Activated naive CD4-positive, alpha-beta T cell treated with Interleukin-2 at 50 U/mL for 16 hours (primary cell): ENCODE measurements at regions not wholly inside any gene's neighbourhood (a gene's known extent, or its start where the extent isn't known, plus 50 kb on each side); places are given as distances from the start of the nearest gene placed in this dataset.

Source experiments
- DNase-seq: peaks from one replicate; pipeline ENCODE4 v3.0.0-alpha.2; 2020

- no peak for DNase-seq
Observed at GRCh38 chr10:3364768-3365480, 192.3 kb upstream of the PITRM1 start.

- DNase-seq, result no peak
Observed at GRCh38 chr10:3363311-3364045, 190.9 kb upstream of the PITRM1 start.

GRCh38 chr10:3362394-3362793 is 189.8 kb upstream of the PITRM1 start:
- DNase-seq, result no peak

GRCh38 chr10:3361640-3362039 is 189.1 kb upstream of the PITRM1 start:
- no peak for DNase-seq

- no peak for DNase-seq
Observed at GRCh38 chr10:3357737-3358136, 185.2 kb upstream of the PITRM1 start.

- DNase-seq, result no peak
Observed at GRCh38 chr10:3355536-3355935, 183.0 kb upstream of the PITRM1 start.

- no peak for DNase-seq
Observed at GRCh38 chr10:3354174-3354900, 181.8 kb upstream of the PITRM1 start.

GRCh38 chr10:3353235-3353634 is 180.7 kb upstream of the PITRM1 start:
- DNase-seq, result no peak

GRCh38 chr10:3350617-3351258 is 178.2 kb upstream of the PITRM1 start:
- no peak for DNase-seq

GRCh38 chr10:3350205-3350604 is 177.6 kb upstream of the PITRM1 start:
- no peak for DNase-seq

GRCh38 chr10:3348564-3348963 is 176.0 kb upstream of the PITRM1 start:
- DNase-seq, result no peak

GRCh38 chr10:3347413-3348182 is 175.0 kb upstream of the PITRM1 start:
- DNase-seq, result no peak

GRCh38 chr10:3346851-3347250 is 174.3 kb upstream of the PITRM1 start:
- DNase-seq, result no peak

- DNase-seq, result no peak
Observed at GRCh38 chr10:3342771-3343170, 170.2 kb upstream of the PITRM1 start.

- DNase-seq, result no peak
Observed at GRCh38 chr10:3340127-3340730, 167.6 kb upstream of the PITRM1 start.

- DNase-seq, result no peak
Observed at GRCh38 chr10:3339531-3339950, 167.0 kb upstream of the PITRM1 start.

GRCh38 chr10:3339121-3339520 is 166.5 kb upstream of the PITRM1 start:
- DNase-seq, result no peak

- no peak for DNase-seq
Observed at GRCh38 chr10:3337741-3338140, 165.2 kb upstream of the PITRM1 start.

- DNase-seq, result no peak
Observed at GRCh38 chr10:3336673-3337293, 164.2 kb upstream of the PITRM1 start.

- DNase-seq, result no peak
Observed at GRCh38 chr10:3333426-3333825, 160.8 kb upstream of the PITRM1 start.

GRCh38 chr10:3331690-3332230 is 159.2 kb upstream of the PITRM1 start:
- DNase-seq, result no peak
